ENCODE measurements at regions not wholly inside any gene's neighbourhood (a gene's known extent, or its start where the extent isn't known, plus 50 kb on each side); places are given as distances from the start of the nearest gene placed in this dataset.
"Not testable (repeated sequence)": the region's sequence is repeated elsewhere in the genome, so short reads cannot be mapped to it uniquely, and the experiment has no call there.

DNA sequence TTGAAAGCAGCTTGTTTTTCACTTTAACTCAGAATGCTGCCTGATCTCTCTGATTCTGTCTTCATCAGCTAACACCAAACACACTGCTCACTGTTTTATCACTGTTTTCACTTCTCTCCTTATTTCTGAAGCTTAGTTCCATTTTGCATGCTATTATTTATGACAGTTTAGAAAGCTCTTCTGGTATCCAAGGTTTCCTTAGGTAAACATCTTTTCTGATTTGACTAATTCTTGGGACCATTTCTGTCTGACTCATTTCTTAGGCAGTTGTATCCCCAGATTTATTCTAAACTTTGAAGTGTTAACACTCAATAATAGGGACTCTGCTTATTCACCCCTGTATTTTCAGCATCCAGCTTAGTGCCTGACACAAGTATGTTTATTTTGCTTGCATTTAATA is 167.7 kb downstream of the BCHE start:
- TF ChIP-seq, protein P1, sequence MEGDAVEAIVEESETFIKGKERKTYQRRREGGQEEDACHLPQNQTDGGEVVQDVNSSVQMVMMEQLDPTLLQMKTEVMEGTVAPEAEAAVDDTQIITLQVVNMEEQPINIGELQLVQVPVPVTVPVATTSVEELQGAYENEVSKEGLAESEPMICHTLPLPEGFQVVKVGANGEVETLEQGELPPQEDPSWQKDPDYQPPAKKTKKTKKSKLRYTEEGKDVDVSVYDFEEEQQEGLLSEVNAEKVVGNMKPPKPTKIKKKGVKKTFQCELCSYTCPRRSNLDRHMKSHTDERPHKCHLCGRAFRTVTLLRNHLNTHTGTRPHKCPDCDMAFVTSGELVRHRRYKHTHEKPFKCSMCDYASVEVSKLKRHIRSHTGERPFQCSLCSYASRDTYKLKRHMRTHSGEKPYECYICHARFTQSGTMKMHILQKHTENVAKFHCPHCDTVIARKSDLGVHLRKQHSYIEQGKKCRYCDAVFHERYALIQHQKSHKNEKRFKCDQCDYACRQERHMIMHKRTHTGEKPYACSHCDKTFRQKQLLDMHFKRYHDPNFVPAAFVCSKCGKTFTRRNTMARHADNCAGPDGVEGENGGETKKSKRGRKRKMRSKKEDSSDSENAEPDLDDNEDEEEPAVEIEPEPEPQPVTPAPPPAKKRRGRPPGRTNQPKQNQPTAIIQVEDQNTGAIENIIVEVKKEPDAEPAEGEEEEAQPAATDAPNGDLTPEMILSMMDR (conservative IDR thresholded peaks at IDR 0.05) = no peak
- H3K27ac ChIP-seq = no peak overlapping the region

DNA sequence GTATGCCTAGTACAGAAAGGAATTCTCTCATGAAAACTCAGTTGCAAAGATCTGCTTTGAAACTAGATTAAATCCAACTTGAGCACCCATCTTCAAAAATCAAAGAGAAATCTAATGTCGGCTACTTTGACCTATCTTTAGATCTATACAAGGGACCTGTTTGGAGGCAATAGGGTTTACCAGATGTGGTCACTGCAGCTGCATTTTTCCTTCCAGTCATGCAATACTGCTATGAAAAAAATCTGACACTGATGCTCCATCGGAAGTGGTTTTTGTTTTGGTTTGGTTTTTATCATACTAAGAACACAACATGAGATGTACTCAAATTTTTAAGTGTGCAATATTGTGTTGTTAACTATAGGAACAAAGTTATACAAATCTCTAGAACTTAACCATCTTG is 169.5 kb downstream of the BCHE start:
- TF ChIP-seq, protein P1 (conservative IDR thresholded peaks at IDR 0.05) = no peak
- no peak overlapping the region for H3K27ac ChIP-seq

DNA sequence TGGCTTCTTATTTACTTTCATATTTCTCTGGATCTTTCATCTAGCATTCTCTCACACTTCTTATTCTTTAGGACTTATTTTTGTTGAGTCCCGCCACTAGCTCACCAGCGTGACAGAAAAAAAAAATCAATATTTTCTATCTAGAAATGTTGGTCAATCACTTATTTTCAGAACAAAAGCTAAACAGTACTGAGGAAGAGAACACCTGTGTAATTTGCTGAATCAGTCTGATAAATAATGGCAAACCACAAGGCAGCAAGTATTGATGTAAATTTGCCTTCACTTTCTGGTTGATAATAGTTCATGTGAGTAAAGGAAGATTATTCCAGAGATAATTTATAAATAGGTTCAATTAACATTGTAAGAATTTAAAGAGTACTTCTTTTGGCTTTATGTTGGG is 179.2 kb downstream of the BCHE start:
- no peak overlapping the region for H3K27ac ChIP-seq
- TF ChIP-seq, protein P1 (conservative IDR thresholded peaks at IDR 0.05) = no peak

DNA sequence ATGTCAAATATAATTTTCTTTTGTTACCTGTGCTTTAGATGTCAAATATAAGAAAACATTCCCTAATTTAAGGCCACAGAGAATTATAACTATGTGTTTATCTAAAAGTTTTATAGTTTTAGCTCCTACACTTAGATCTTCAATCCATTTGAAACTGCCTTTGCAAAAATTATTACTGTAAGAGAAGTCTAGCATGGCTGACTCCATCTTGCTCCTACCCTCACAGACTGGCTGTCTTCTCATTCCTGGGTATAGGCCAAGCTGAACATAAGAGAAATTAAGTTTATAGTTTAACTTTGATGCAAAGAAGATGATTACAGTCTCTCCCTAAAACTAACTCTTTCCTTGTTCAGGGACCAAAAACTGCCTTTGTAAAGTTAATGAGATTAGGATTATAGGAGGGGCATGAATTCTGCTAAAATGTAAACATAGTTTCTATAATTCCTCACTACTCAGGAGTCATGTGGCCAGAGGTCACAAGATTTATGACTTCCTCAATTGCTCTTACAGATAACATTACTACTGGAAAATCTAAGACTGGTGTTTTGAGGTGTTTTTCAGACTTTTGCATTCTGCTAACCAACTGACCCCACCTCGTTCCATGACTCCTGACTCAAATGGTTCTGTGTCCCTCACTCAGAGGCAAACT is 184.0 kb downstream of the BCHE start:
- H3K27ac ChIP-seq = no peak overlapping the region
- TF ChIP-seq, protein P1 (conservative IDR thresholded peaks at IDR 0.05) = no peak

DNA sequence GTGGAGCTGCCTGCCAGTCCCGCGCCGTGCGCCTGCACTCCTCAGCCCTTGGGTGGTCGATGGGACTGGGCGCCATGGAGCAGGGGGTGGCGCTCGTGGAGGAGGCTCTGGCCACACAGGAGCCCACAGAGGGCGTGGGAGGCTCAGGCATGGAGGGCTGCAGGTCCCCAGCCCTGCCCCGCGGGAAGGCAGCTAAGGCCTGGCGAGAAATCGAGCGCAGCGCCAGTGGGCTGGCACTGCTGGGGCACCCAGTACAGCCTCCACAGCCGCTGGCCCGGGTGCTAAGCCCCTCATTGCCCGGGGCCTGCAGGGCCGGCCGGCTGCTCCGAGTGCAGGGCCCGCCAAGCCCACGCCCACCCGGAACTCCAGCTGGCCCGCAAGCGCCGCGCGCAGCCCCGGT is 187.9 kb downstream of the BCHE start:
- not testable (repeated sequence) for H3K27ac ChIP-seq

DNA sequence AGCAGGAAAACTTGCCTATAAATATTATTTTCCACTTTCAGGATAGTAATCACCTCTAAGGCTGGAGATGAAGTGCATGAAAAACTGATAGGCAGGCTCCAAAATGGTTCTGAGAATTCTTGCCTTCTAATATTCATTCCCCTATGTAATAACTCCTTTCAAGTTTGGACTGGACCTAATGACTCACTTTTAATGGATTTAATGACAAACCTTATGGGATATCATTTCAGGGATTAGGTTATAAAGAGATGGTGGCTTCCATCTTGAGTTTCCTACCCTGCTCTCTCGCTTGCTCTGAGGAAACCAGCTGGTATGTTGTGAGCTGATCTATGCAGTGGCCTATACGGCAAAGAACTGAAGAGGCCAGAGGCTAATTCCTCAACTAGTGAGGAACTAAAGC is 192.0 kb downstream of the BCHE start:
- H3K27ac ChIP-seq = no peak overlapping the region
- TF ChIP-seq, protein P1 (conservative IDR thresholded peaks at IDR 0.05) = no peak

DNA sequence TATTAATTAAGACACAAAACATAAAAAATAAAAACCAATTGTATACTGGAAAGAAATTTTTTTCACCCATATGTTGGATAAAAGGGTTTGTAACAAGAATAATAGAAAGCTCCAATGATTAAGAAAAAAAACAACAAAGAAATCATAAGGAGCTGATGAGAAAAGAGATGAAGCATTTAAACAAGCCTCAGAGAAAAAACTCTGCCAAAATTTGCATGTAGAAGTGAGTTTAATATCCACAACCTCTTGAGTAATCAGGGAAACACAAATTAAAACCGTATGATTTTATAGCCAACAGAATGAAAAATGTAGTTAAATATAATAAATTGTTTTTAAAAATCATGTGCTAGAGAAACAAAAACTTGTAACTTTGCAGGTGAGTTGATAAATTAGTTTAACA is 192.9 kb downstream of the BCHE start:
- no peak overlapping the region for H3K27ac ChIP-seq
- TF ChIP-seq, protein P1 (conservative IDR thresholded peaks at IDR 0.05) = no peak

DNA sequence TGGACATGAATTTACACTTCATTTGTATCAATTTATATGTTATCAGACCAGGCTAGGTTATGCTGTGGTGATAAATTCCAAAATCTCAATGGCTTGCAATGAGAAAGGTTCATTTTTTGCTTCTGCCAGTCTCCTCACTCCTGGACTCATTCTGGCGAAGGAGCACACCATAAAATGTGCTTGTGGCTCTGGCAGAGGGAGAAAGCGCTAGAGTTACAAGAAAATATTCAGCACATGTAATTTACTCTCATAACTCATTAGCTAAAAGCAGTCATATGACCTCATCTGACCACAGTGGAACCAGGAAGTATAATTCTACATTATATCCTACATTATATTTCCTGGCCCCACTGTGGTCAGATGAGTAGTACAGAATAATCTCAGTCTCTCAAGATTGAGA is 193.8 kb downstream of the BCHE start:
- TF ChIP-seq, protein P1 (conservative IDR thresholded peaks at IDR 0.05) = no peak
- H3K27ac ChIP-seq = no peak overlapping the region

Data from VCaP (cell line).